HepG2 (cell line): ENCODE measurements at regions not wholly inside any gene's neighbourhood (a gene's known extent, or its start where the extent isn't known, plus 50 kb on each side); places are given as distances from the start of the nearest gene placed in this dataset.

Experiments
- ATAC-seq: fragments of 200-7000 bp; cut with Tn5 transposase; 3 replicates; pipeline ENCODE4 v1.9.1; 2020; ENCODE audit warnings: mild to moderate bottlenecking, moderate library complexity
- BruUV-seq: library from RNA; stranded (reverse); fragments of 400-500 nt; replicated peaks from 2 replicates; lab custom pipeline; 2021; lab: Mats Ljungman, UMichigan
- CTCF ChIA-PET: fragments of 300-600 bp; formaldehyde crosslinking; extraction: SDS; loops from one replicate; lab custom pipeline; 2021; ENCODE audit warnings: low total read pairs, inconsistent platforms, low intra/inter-chr PET ratio; lab: Yijun Ruan, JAX
- POLR2A ChIA-PET: fragments of 350-600 bp; sonication (Branson Sonifier 250); formaldehyde crosslinking; loops from one replicate; lab custom pipeline; 2020; ENCODE audit warnings: antibody characterized with exemption, inconsistent platforms; lab: Yijun Ruan, JAX
- DNase-seq: peaks from one replicate; pipeline ENCODE4 v3.0.0-alpha.2; 2015; ENCODE audit warnings: low spot score
- FAIRE-seq: peaks from 3 replicates; lab custom pipeline; 2011; peaks lifted over from hg19 to GRCh38; lab: Jason Lieb, UNC
- H2AFZ ChIP-seq: one replicate; pipeline ENCODE4 v1.6.1; 2011; ENCODE audit warnings: low read length, inconsistent platforms
- H3K27ac ChIP-seq: fragments of 300-600 bp; 3 replicates; pipeline ENCODE4 v1.8.0; 2011; ENCODE audit warnings: mixed run types, mild to moderate bottlenecking, mixed read lengths, low read length, inconsistent platforms; ENCODE audit not compliant: insufficient read depth; ENCODE audit errors: extremely low read length
- H3K27me3 ChIP-seq, 2 experiments: fragments of 200-600 bp in 1 of 2; 2 replicates in 1 of 2; 3 replicates in 1 of 2; pipeline versions ENCODE4 v1.6.0 to v1.8.0; 2011; ENCODE audit warnings: low read length in 2 of 2, mild to moderate bottlenecking in 2 of 2, moderate library complexity in 2 of 2, inconsistent platforms in 1 of 2; ENCODE audit not compliant: insufficient read depth in 2 of 2, control insufficient read depth in 1 of 2
- H3K36me3 ChIP-seq, 2 experiments: fragments of 200-600 bp in 1 of 2; replicated peaks in 1 of 2; 2 replicates in 1 of 2; 3 replicates in 1 of 2; pipeline versions ENCODE4 v1.5.1 to v1.8.0; 2011; ENCODE audit warnings: low read length in 2 of 2, inconsistent platforms in 1 of 2; ENCODE audit not compliant: insufficient read depth in 2 of 2, control insufficient read depth in 1 of 2
- H3K4me1 ChIP-seq: 2 replicates; pipeline ENCODE4 v1.5.1; 2012; ENCODE audit warnings: low read length, inconsistent platforms; ENCODE audit not compliant: insufficient read depth
- H3K4me2 ChIP-seq: 2 replicates; pipeline ENCODE4 v1.6.0; 2011; ENCODE audit warnings: low read depth, low read length, inconsistent platforms
- H3K4me3 ChIP-seq, 3 experiments: fragments of 200-600 bp in 1 of 3; sonication (generic), shearing (Covaris generic) in 1 of 3; replicated peaks in 1 of 3; 2 replicates each; pipeline ENCODE4 v1.5.1; 2011 to 2016; ENCODE audit warnings: low read length in 3 of 3, inconsistent platforms in 2 of 3, low read depth in 2 of 3, mild to moderate bottlenecking in 2 of 3, control low read depth in 1 of 3, mixed read lengths in 1 of 3; ENCODE audit not compliant: insufficient read depth in 1 of 3
- H3K79me2 ChIP-seq: one replicate; pipeline ENCODE4 v1.6.1; 2011; ENCODE audit warnings: low read length, inconsistent platforms; ENCODE audit not compliant: insufficient read depth
- H3K9ac ChIP-seq: 2 replicates; pipeline ENCODE4 v1.6.0; 2011; ENCODE audit warnings: mild to moderate bottlenecking, low read depth, low read length, inconsistent platforms; ENCODE audit not compliant: insufficient read depth
- H3K9me3 ChIP-seq: 2 replicates; pipeline ENCODE4 v1.5.1; 2012; ENCODE audit warnings: mild to moderate bottlenecking, low read length
- H4K20me1 ChIP-seq: 2 replicates; pipeline ENCODE4 v1.6.0; 2011; ENCODE audit warnings: inconsistent platforms, mild to moderate bottlenecking, low read length, moderate library complexity; ENCODE audit not compliant: insufficient read depth
- TARDBP ChIP-seq: sonication (generic); formaldehyde crosslinking; IDR thresholded peaks from 2 replicates; pipeline ENCODE4 v1.8.0; 2022; ENCODE audit warnings: mild to moderate bottlenecking, missing genetic modification reagents
- ZBTB25 ChIP-seq: IDR thresholded peaks from 2 replicates; pipeline ENCODE4 v1.6.1; 2018; ENCODE audit warnings: missing genetic modification reagents
- ZFYVE20 ChIP-seq: sonication (generic); formaldehyde crosslinking; IDR thresholded peaks from 2 replicates; pipeline ENCODE4 v1.8.0; 2023; ENCODE audit warnings: low read depth, mild to moderate bottlenecking, moderate library complexity, missing genetic modification reagents, borderline replicate concordance
- ZHX1 ChIP-seq: sonication (generic); formaldehyde crosslinking; IDR thresholded peaks from 2 replicates; pipeline ENCODE4 v1.8.1; 2022; ENCODE audit warnings: low read depth, mild to moderate bottlenecking, missing genetic modification reagents
- ZNF777 ChIP-seq: sonication (generic); formaldehyde crosslinking; IDR thresholded peaks from 2 replicates; pipeline ENCODE4 v1.4.0; 2020; ENCODE audit warnings: missing genetic modification reagents
- WGBS: methylation state at CpG from one replicate; pipeline ENCODE4 v1.1.6; 2017; ENCODE audit warnings: low lambda C conversion rate; 5-methylcytosine and 5-hydroxymethylcytosine counted together
- in situ Hi-C: cut with HindIII; loops from 2 replicates; pipeline ENCODE4 v1.10.0; 2017; ENCODE audit warnings: low pct_unique_long_range_greater_than_20kb; ENCODE audit not compliant: extremely low pct_ligation_motif_present
- intact Hi-C: fragments of 100-400 bp; cut with micrococcal nuclease; formaldehyde crosslinking; loops from one replicate; pipeline ENCODE4 v1.10.0; 2022; ENCODE audit not compliant: unreplicated experiment
- TF ChIP-seq, protein P1 (sequence below): sonication (generic); formaldehyde crosslinking; IDR thresholded peaks from 2 replicates; pipeline ENCODE4 v1.5.1; 2020; ENCODE audit warnings: mild to moderate bottlenecking, moderate library complexity, missing genetic modification reagents

- H3K9ac ChIP-seq: no peak overlapping the region
- no peaks in the 10 kb centered on the region for H3K36me3 ChIP-seq
- intact Hi-C loops (no loop called here), in situ Hi-C loops (no loop called here)
- ATAC-seq (no peak), DNase-seq (no peak), FAIRE-seq (no peak)
- no peaks in the 10 kb centered on the region for H3K79me2 ChIP-seq
- no peaks in the 10 kb centered on the region for H4K20me1 ChIP-seq
- ChIA-PET CTCF (no interaction called here), POLR2A (no interaction called here)
- H3K27ac ChIP-seq: no peak overlapping the region
- no peak for TF ChIP-seq TARDBP (CRISPR knock-in tag)
- TF ChIP-seq, protein P1, sequence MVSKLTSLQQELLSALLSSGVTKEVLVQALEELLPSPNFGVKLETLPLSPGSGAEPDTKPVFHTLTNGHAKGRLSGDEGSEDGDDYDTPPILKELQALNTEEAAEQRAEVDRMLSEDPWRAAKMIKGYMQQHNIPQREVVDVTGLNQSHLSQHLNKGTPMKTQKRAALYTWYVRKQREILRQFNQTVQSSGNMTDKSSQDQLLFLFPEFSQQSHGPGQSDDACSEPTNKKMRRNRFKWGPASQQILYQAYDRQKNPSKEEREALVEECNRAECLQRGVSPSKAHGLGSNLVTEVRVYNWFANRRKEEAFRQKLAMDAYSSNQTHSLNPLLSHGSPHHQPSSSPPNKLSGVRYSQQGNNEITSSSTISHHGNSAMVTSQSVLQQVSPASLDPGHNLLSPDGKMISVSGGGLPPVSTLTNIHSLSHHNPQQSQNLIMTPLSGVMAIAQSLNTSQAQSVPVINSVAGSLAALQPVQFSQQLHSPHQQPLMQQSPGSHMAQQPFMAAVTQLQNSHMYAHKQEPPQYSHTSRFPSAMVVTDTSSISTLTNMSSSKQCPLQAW (CRISPR knock-in tag): no peak
- no peak for TF ChIP-seq ZNF777 (CRISPR knock-in tag)
- TF ChIP-seq ZHX1: no peak
- no peak for TF ChIP-seq ZBTB25 (CRISPR knock-in tag)
- TF ChIP-seq ZFYVE20: no peak
- BruUV-seq: no TSS peak
- H3K4me2 ChIP-seq: no peak overlapping the region
- no peak overlapping the region for H2AFZ ChIP-seq
- H3K4me3 ChIP-seq: no peak overlapping the region
- WGBS: 2% methylated on average over 3 of the region's 3 CpGs
- H3K27me3 ChIP-seq: no peaks in the 10 kb centered on the region
- H3K9me3 ChIP-seq: peaks cover 9% of the 10 kb centered on the region; the same call in 1 of the 2 replicates
- no peaks in the 10 kb centered on the region for H3K4me1 ChIP-seq
Observed at GRCh38 chr4:17134100-17134499, 235.7 kb upstream of the LDB2 start.
